Epithelial cell of esophagus (primary cell): ENCODE measurements at regions not wholly inside any gene's neighbourhood (a gene's known extent, or its start where the extent isn't known, plus 50 kb on each side); places are given as distances from the start of the nearest gene placed in this dataset.
"Not testable (repeated sequence)": the region's sequence is repeated elsewhere in the genome, so short reads cannot be mapped to it uniquely, and the experiment has no call there.

Experiments used
- DNase-seq: peaks from one replicate; pipeline ENCODE4 v3.0.0; 2010; ENCODE audit warnings: low read depth
- H3K4me3 ChIP-seq: 2 replicates; pipeline ENCODE4 v1.5.1; 2011; ENCODE audit warnings: mild to moderate bottlenecking, low read length, control low read depth
- TF ChIP-seq, protein P1 (sequence below): IDR thresholded peaks from 2 replicates; pipeline ENCODE4 v1.5.1; 2011; ENCODE audit warnings: low read depth, mild to moderate bottlenecking, low read length, control low read depth, inconsistent platforms; ENCODE audit not compliant: insufficient read depth; ENCODE audit errors: missing control alignments

GRCh38 chr1:187051618-187052232, 223.0 kb downstream of the PLA2G4A start:
- DNase-seq: peak; percentile 72
- no peak overlapping the region for H3K4me3 ChIP-seq
- TF ChIP-seq, protein P1, sequence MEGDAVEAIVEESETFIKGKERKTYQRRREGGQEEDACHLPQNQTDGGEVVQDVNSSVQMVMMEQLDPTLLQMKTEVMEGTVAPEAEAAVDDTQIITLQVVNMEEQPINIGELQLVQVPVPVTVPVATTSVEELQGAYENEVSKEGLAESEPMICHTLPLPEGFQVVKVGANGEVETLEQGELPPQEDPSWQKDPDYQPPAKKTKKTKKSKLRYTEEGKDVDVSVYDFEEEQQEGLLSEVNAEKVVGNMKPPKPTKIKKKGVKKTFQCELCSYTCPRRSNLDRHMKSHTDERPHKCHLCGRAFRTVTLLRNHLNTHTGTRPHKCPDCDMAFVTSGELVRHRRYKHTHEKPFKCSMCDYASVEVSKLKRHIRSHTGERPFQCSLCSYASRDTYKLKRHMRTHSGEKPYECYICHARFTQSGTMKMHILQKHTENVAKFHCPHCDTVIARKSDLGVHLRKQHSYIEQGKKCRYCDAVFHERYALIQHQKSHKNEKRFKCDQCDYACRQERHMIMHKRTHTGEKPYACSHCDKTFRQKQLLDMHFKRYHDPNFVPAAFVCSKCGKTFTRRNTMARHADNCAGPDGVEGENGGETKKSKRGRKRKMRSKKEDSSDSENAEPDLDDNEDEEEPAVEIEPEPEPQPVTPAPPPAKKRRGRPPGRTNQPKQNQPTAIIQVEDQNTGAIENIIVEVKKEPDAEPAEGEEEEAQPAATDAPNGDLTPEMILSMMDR: peak; percentile 56

DNA sequence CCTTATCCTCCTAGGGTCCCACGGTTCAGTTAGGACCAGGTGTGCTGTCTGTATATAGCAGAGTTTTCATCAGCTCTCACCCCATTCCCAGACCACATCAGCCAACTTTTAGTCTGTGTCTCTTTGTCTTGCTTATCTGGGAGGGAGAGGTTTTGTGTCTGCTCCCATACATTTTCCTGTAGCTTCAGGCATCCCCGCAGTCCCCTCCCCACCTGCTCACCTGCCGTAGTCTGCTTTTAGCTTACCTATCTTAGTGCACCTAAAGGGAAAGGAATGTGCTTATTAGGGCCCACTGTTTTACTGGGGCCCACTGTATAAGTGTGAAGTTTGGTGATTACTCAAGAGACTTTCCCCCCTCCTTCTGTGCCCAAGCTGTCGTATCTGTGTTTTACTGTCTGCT, 225.1 kb downstream of the PLA2G4A start:
- no peak overlapping the region for H3K4me3 ChIP-seq
- TF ChIP-seq, protein P1: no peak
- no peak for DNase-seq

DNA sequence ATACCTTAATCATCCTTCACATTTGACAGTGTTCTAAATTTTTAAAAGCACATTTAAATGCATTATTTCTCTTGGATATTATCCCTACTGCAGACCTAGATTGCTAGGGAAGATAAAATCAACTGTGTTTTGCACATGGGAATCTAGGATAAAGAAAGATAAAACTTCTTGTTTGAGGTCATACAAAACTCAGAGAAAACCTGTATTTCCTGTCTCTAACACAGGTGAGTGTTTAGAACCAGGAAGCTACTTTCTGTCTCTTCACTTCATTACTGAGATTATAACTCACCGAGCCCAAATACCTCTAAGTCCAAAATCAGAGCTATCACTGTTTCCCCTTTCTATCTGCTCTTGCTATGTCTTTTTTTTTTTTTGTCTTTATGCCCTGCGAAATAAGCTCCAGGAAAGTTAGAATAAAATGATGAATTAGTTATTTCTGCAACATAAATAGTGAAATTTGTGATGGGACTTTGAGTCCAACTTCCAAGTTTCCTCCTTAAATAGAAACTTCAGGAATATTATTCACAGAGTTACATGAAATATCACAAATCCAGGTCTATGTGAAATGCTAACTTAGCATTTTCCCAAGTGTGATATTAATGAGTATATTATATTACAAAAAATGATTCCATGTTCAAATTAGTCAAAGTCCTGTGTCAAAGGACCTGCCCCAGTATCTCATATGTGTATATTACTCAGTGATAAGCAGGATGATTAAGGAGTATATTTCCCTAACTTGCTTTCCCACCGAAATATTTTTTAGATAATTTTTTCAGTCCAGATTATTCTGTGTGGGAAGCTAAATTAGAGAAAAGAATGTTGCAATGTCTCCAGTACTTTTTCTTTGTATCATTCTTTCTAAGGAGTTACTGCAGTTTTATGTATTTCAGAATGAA, 226.4 kb downstream of the PLA2G4A start:
- peak; percentile 46 for DNase-seq
- H3K4me3 ChIP-seq: no peak overlapping the region
- TF ChIP-seq, protein P1: no peak

DNA sequence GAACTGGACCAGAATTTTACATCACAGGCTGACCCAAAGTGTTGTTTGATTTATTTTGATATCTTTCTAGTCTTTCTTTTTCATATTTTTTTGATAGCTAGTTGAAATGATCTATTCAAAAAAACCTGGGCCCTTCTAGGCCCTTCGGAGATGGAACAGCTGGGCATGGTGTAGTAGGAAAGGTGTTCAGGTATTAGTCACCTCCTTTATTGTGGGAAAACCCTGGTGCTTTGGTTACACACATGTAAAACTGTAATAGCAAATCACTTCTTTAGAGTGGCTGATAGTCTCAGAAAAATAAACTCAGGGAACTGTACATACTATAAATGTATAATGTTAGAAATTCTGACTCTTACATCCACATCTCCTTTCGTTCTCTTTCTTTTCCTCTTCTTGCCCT, 234.5 kb downstream of the PLA2G4A start:
- peak; percentile 3 for DNase-seq
- no peak overlapping the region for H3K4me3 ChIP-seq
- TF ChIP-seq, protein P1: no peak

GRCh38 chr1:187067160-187067559, 238.4 kb downstream of the PLA2G4A start:
- no peak for DNase-seq
- H3K4me3 ChIP-seq: no peak overlapping the region
- TF ChIP-seq, protein P1: no peak

- TF ChIP-seq, protein P1: no peak
- no peak overlapping the region for H3K4me3 ChIP-seq
- peak; percentile 73 for DNase-seq
Measured at GRCh38 chr1:187070076-187070475, 241.3 kb downstream of the PLA2G4A start.

- not testable (repeated sequence) for H3K4me3 ChIP-seq, DNase-seq
Measured at GRCh38 chr1:187072262-187073034, 243.7 kb downstream of the PLA2G4A start.

- not testable (repeated sequence) for DNase-seq, H3K4me3 ChIP-seq
Measured at GRCh38 chr1:187073035-187073560, 244.3 kb downstream of the PLA2G4A start.

GRCh38 chr1:187073634-187074245, 245.0 kb downstream of the PLA2G4A start:
- DNase-seq, H3K4me3 ChIP-seq: not testable (repeated sequence)
